HEK293 (cell line): ENCODE measurements at regions not wholly inside any gene's neighbourhood (a gene's known extent, or its start where the extent isn't known, plus 50 kb on each side); places are given as distances from the start of the nearest gene placed in this dataset.

Experiments
- CTCF ChIA-PET: fragments of 350-600 bp; formaldehyde crosslinking; extraction: SDS; loops from one replicate; lab custom pipeline; 2021; ENCODE audit warnings: antibody characterized with exemption; lab: Yijun Ruan, JAX
- POLR2A ChIA-PET: fragments of 300-600 bp; formaldehyde crosslinking; extraction: SDS; loops from one replicate; lab custom pipeline; 2020; ENCODE audit warnings: antibody characterized with exemption, inconsistent platforms; lab: Yijun Ruan, JAX
- H3K27ac ChIP-seq: fragments of 200-500 bp; sonication (Bioruptor generic); 2 replicates; pipeline ENCODE4 v1.5.1; 2014; ENCODE audit warnings: low read depth, low read length, control low read depth, inconsistent platforms; ENCODE audit errors: extremely low read depth
- H3K36me3 ChIP-seq, 2 experiments: fragments of 200-500 bp in 1 of 2; sonication (Bioruptor generic) in 1 of 2; 1 replicate in 1 of 2; 2 replicates in 1 of 2; pipeline ENCODE4 v1.5.1; 2014 to 2017; ENCODE audit warnings: inconsistent platforms in 2 of 2, low read length in 2 of 2; ENCODE audit not compliant: control insufficient read depth in 2 of 2, insufficient read depth in 1 of 2
- H3K4me1 ChIP-seq: fragments of 200-500 bp; sonication (Bioruptor generic); 2 replicates; pipeline ENCODE4 v1.5.1; 2014; ENCODE audit warnings: mild to moderate bottlenecking, low read length, inconsistent platforms; ENCODE audit not compliant: control insufficient read depth, insufficient read depth
- H3K4me3 ChIP-seq: 2 replicates; pipeline ENCODE4 v1.5.1; 2011; ENCODE audit warnings: low read depth, mild to moderate bottlenecking, control low read depth, low read length, moderate library complexity
- H3K9me3 ChIP-seq: fragments of 200-500 bp; sonication (Bioruptor generic); 2 replicates; pipeline ENCODE4 v1.5.1; 2014; ENCODE audit warnings: low read depth, low read length, inconsistent platforms; ENCODE audit not compliant: control insufficient read depth, insufficient read depth
- IKZF3 ChIP-seq: fragments of 450-650 bp; IDR thresholded peaks from 2 replicates; pipeline ENCODE4 v1.5.0; 2018; ENCODE audit warnings: missing biosample characterization, mild to moderate bottlenecking, missing genetic modification characterization, moderate library complexity
- INSM2 ChIP-seq: fragments of 450-650 bp; formaldehyde crosslinking; IDR thresholded peaks from 2 replicates; pipeline ENCODE4 v1.5.1; 2016; ENCODE audit warnings: missing biosample characterization, missing genetic modification characterization
- KLF16 ChIP-seq: fragments of 450-650 bp; formaldehyde crosslinking; IDR thresholded peaks from 2 replicates; pipeline ENCODE4 v1.5.1; 2017; ENCODE audit warnings: missing biosample characterization, missing genetic modification characterization
- KLF7 ChIP-seq: fragments of 450-650 bp; formaldehyde crosslinking; IDR thresholded peaks from 2 replicates; pipeline ENCODE4 v1.5.1; 2016; ENCODE audit warnings: missing biosample characterization, missing genetic modification characterization, borderline replicate concordance
- PRDM1 ChIP-seq: fragments of 450-650 bp; formaldehyde crosslinking; IDR thresholded peaks from 2 replicates; pipeline ENCODE4; 2016; ENCODE audit warnings: missing biosample characterization, missing genetic modification characterization
- SALL2 ChIP-seq: fragments of 450-650 bp; formaldehyde crosslinking; IDR thresholded peaks from 2 replicates; pipeline ENCODE4 v1.5.0; 2017; ENCODE audit warnings: missing biosample characterization, mild to moderate bottlenecking, missing genetic modification characterization, borderline replicate concordance
- TSHZ1 ChIP-seq: fragments of 450-650 bp; formaldehyde crosslinking; IDR thresholded peaks from 2 replicates; pipeline ENCODE4 v1.5.1; 2016; ENCODE audit warnings: missing biosample characterization, missing genetic modification characterization, borderline replicate concordance
- ZBTB10 ChIP-seq: fragments of 450-650 bp; formaldehyde crosslinking; IDR thresholded peaks from 2 replicates; pipeline ENCODE4 v1.5.1; 2016; ENCODE audit warnings: missing biosample characterization, missing genetic modification characterization
- ZBTB11 ChIP-seq: fragments of 450-650 bp; formaldehyde crosslinking; conservative IDR thresholded peaks from 2 replicates; pipeline ENCODE4 v1.5.1; 2016; ENCODE audit warnings: low read depth, missing biosample characterization, missing genetic modification characterization
- ZBTB21 ChIP-seq: fragments of 450-650 bp; formaldehyde crosslinking; IDR thresholded peaks from 2 replicates; pipeline ENCODE4 v1.5.1; 2017; ENCODE audit warnings: missing biosample characterization, missing genetic modification characterization
- ZBTB26 ChIP-seq: fragments of 450-650 bp; formaldehyde crosslinking; optimal IDR thresholded peaks from 2 replicates; pipeline ENCODE3; 2016; ENCODE audit warnings: missing biosample characterization, mild to moderate bottlenecking, missing genetic modification characterization
- ZNF146 ChIP-seq: fragments of 450-650 bp; formaldehyde crosslinking; IDR thresholded peaks from 2 replicates; pipeline ENCODE4 v1.5.1; 2016; ENCODE audit warnings: missing biosample characterization, missing genetic modification characterization
- ZNF157 ChIP-seq: fragments of 450-650 bp; formaldehyde crosslinking; IDR thresholded peaks from 2 replicates; pipeline ENCODE4 v1.5.1; 2016; ENCODE audit warnings: missing biosample characterization, missing genetic modification characterization
- ZNF394 ChIP-seq: fragments of 450-650 bp; formaldehyde crosslinking; IDR thresholded peaks from 2 replicates; pipeline ENCODE4 v1.5.1; 2016; ENCODE audit warnings: missing biosample characterization, missing genetic modification characterization, mild to moderate bottlenecking, moderate library complexity, borderline replicate concordance
- ZNF426 ChIP-seq: fragments of 450-650 bp; formaldehyde crosslinking; IDR thresholded peaks from 2 replicates; pipeline ENCODE4 v1.5.1; 2017; ENCODE audit warnings: missing biosample characterization, missing genetic modification characterization, mild to moderate bottlenecking, inconsistent platforms, moderate library complexity
- ZNF48 ChIP-seq: fragments of 450-650 bp; formaldehyde crosslinking; IDR thresholded peaks from 2 replicates; pipeline ENCODE4 v1.5.1; 2016; ENCODE audit warnings: missing biosample characterization, missing genetic modification characterization
- ZNF558 ChIP-seq: fragments of 450-650 bp; formaldehyde crosslinking; IDR thresholded peaks from 2 replicates; pipeline ENCODE4 v1.5.1; 2016; ENCODE audit warnings: missing biosample characterization, missing genetic modification characterization
- ZNF692 ChIP-seq: fragments of 450-650 bp; formaldehyde crosslinking; IDR thresholded peaks from 2 replicates; pipeline ENCODE4 v1.5.1; 2016; ENCODE audit warnings: missing biosample characterization, missing genetic modification characterization
- ZNF76 ChIP-seq: fragments of 450-650 bp; formaldehyde crosslinking; IDR thresholded peaks from 2 replicates; pipeline ENCODE4; 2016; ENCODE audit warnings: low read depth, missing biosample characterization, missing genetic modification characterization, borderline replicate concordance
- ZSCAN4 ChIP-seq: fragments of 450-650 bp; formaldehyde crosslinking; IDR thresholded peaks from 2 replicates; pipeline ENCODE4 v1.5.1; 2017; ENCODE audit warnings: missing biosample characterization, missing genetic modification characterization

GRCh38 chr5:29370248-29370647 lies 1823.2 kb upstream of the CDH6 start (continued):
- TF ChIP-seq TSHZ1 (tag by site-specific recombination), result no peak
- no peak for TF ChIP-seq ZSCAN4
- TF ChIP-seq ZNF558 (tag by site-specific recombination), result no peak
- no peak for TF ChIP-seq ZBTB21 (tag by site-specific recombination)
- TF ChIP-seq ZBTB10 (tag by site-specific recombination), result no peak
- no peak for TF ChIP-seq ZNF426
- TF ChIP-seq ZNF76 (tag by site-specific recombination), result no peak
- TF ChIP-seq KLF16 (tag by site-specific recombination), result no peak
- TF ChIP-seq ZNF692 (tag by site-specific recombination), result no peak
- no peak for TF ChIP-seq INSM2 (tag by site-specific recombination)
- TF ChIP-seq ZNF146 (tag by site-specific recombination), result no peak
- no peak for TF ChIP-seq SALL2 (tag by site-specific recombination)
- no peak for TF ChIP-seq ZNF157 (tag by site-specific recombination)
- TF ChIP-seq KLF7 (tag by site-specific recombination), result no peak

GRCh38 chr5:29367176-29367833 lies 1826.2 kb upstream of the CDH6 start:
- POLR2A ChIA-PET, result no interaction called here
- H3K4me3 ChIP-seq, result no peak overlapping the region
- H3K27ac ChIP-seq, result no peak overlapping the region
- CTCF ChIA-PET, result interaction anchor here (0.6 kb wide), 2 partner anchors 139 to 200 kb away, joined by 3 read pairs; no protein-coding TSS in a partner anchor
- no peaks in the 10 kb centered on the region for H3K9me3 ChIP-seq
- H3K36me3 ChIP-seq, result no peaks in the 10 kb centered on the region
- H3K4me1 ChIP-seq, result no peaks in the 10 kb centered on the region
- TF ChIP-seq ZNF394 (tag by site-specific recombination) (no peak), ZNF558 (tag by site-specific recombination) (no peak), ZBTB26 (tag by site-specific recombination) (no peak), IKZF3 (tag by site-specific recombination) (no peak), PRDM1 (tag by site-specific recombination) (no peak), ZNF48 (tag by site-specific recombination) (no peak), ZBTB11 (tag by site-specific recombination) (no peak)
